H9 (cell line): ENCODE measurements at regions not wholly inside any gene's neighbourhood (a gene's known extent, or its start where the extent isn't known, plus 50 kb on each side); places are given as distances from the start of the nearest gene placed in this dataset.

Experiments used
- DNase-seq: peaks from one replicate; pipeline ENCODE4 v3.0.0-alpha.2; 2017
- H2AFZ ChIP-seq: one replicate; pipeline ENCODE4 v1.6.1; 2013; ENCODE audit warnings: mild to moderate bottlenecking, low read length, control low read depth, moderate library complexity
- H2AK5ac ChIP-seq: 2 replicates; pipeline ENCODE4 v1.6.1; 2013; ENCODE audit warnings: low read length, control low read depth, mixed read lengths; ENCODE audit not compliant: insufficient read length
- H2BK120ac ChIP-seq: one replicate; pipeline ENCODE4 v1.6.1; 2013; ENCODE audit warnings: low read depth, mild to moderate bottlenecking, low read length, control low read depth, inconsistent platforms; ENCODE audit not compliant: poor library complexity, severe bottlenecking
- H2BK12ac ChIP-seq: 2 replicates; pipeline ENCODE4 v1.6.1; 2013; ENCODE audit warnings: low read length, control low read depth, mixed read lengths, low read depth; ENCODE audit not compliant: insufficient read length
- H2BK15ac ChIP-seq: 2 replicates; pipeline ENCODE4 v1.6.1; 2013; ENCODE audit warnings: low read depth, low read length, control low read depth
- H2BK20ac ChIP-seq: one replicate; pipeline ENCODE4 v1.6.1; 2013; ENCODE audit warnings: low read depth, mild to moderate bottlenecking, low read length, control low read depth, inconsistent platforms; ENCODE audit not compliant: poor library complexity, severe bottlenecking
- H2BK5ac ChIP-seq: 2 replicates; pipeline ENCODE4 v1.6.1; 2013; ENCODE audit warnings: low read length, control low read depth, mixed read lengths; ENCODE audit not compliant: insufficient read length
- H3K14ac ChIP-seq: 2 replicates; pipeline ENCODE4 v1.6.1; 2013; ENCODE audit warnings: low read length, control low read depth; ENCODE audit not compliant: insufficient read depth
- H3K18ac ChIP-seq: 2 replicates; pipeline ENCODE4 v1.6.1; 2013; ENCODE audit warnings: low read depth, mild to moderate bottlenecking, mixed read lengths, low read length, control low read depth; ENCODE audit not compliant: insufficient read length
- H3K23ac ChIP-seq: 2 replicates; pipeline ENCODE4 v1.6.1; 2013; ENCODE audit warnings: low read length, control low read depth, mixed read lengths, low read depth; ENCODE audit not compliant: insufficient read length
- H3K23me2 ChIP-seq: 2 replicates; pipeline ENCODE4 v1.6.1; 2013; ENCODE audit warnings: low read depth, mild to moderate bottlenecking, mixed read lengths, low read length, control low read depth; ENCODE audit not compliant: insufficient read length, poor library complexity, severe bottlenecking
- H3K27ac ChIP-seq: 2 replicates; pipeline ENCODE4 v1.5.1; 2013; ENCODE audit warnings: low read length, control low read depth, mixed read lengths, low read depth; ENCODE audit not compliant: insufficient read length
- H3K27me3 ChIP-seq: 2 replicates; pipeline ENCODE4 v1.6.1; 2013; ENCODE audit warnings: low read length, control low read depth, inconsistent platforms; ENCODE audit not compliant: insufficient read depth
- H3K4ac ChIP-seq: 2 replicates; pipeline ENCODE4 v1.6.1; 2013; ENCODE audit warnings: low read depth, mild to moderate bottlenecking, control low read depth, inconsistent platforms, low read length, moderate library complexity
- H3K4me1 ChIP-seq: 2 replicates; pipeline ENCODE4 v1.6.1; 2013; ENCODE audit warnings: low read length, control low read depth, inconsistent platforms; ENCODE audit not compliant: insufficient read depth
- H3K4me2 ChIP-seq: 2 replicates; pipeline ENCODE4 v1.6.1; 2013; ENCODE audit warnings: low read length, control low read depth, mixed read lengths; ENCODE audit not compliant: insufficient read length, insufficient read depth
- H3K56ac ChIP-seq: 2 replicates; pipeline ENCODE4 v1.6.1; 2013; ENCODE audit warnings: low read depth, mild to moderate bottlenecking, mixed read lengths, low read length, control low read depth; ENCODE audit not compliant: insufficient read length
- H3K79me1 ChIP-seq: 2 replicates; pipeline ENCODE4 v1.6.1; 2013; ENCODE audit warnings: low read depth, mild to moderate bottlenecking, moderate library complexity, low read length, control low read depth, inconsistent platforms; ENCODE audit not compliant: insufficient read depth, poor library complexity, severe bottlenecking
- H3K79me2 ChIP-seq: 2 replicates; pipeline ENCODE4 v1.6.1; 2013; ENCODE audit warnings: low read length, control low read depth, inconsistent platforms; ENCODE audit not compliant: insufficient read depth
- H3K9ac ChIP-seq: 2 replicates; pipeline ENCODE4 v1.6.1; 2013; ENCODE audit warnings: low read length, control low read depth, mixed read lengths; ENCODE audit not compliant: insufficient read length; ENCODE audit errors: extremely low read depth
- H3K9me3 ChIP-seq: one replicate; pipeline ENCODE4 v1.6.1; 2013; ENCODE audit warnings: low read depth, low read length, inconsistent platforms; ENCODE audit not compliant: control insufficient read depth
- H3T11ph ChIP-seq: one replicate; pipeline ENCODE4 v1.6.1; 2013; ENCODE audit warnings: mild to moderate bottlenecking, low read length, control low read depth, inconsistent platforms
- H4K20me1 ChIP-seq: one replicate; pipeline ENCODE4 v1.6.1; 2013; ENCODE audit not compliant: control insufficient read depth, insufficient read length, insufficient read depth
- H4K5ac ChIP-seq: 2 replicates; pipeline ENCODE4 v1.6.1; 2013; ENCODE audit warnings: low read depth, mild to moderate bottlenecking, mixed read lengths, low read length, control low read depth; ENCODE audit not compliant: insufficient read length
- H4K8ac ChIP-seq: replicated peaks from 2 replicates; pipeline ENCODE4 v1.6.1; 2013; ENCODE audit warnings: low read length, control low read depth, mixed read lengths, low read depth; ENCODE audit not compliant: insufficient read length
- H4K91ac ChIP-seq: 2 replicates; pipeline ENCODE4 v1.6.1; 2013; ENCODE audit warnings: low read depth, mild to moderate bottlenecking, moderate library complexity, mixed read lengths, low read length, control low read depth; ENCODE audit not compliant: insufficient read length
- H3K27ac Mint-ChIP-seq, 3 experiments: 2 replicates in 2 of 3; 3 replicates in 1 of 3; pipeline ENCODE4 v1.8.0; 2020 to 2021; ENCODE audit warnings: mixed read lengths in 3 of 3, mild to moderate bottlenecking in 1 of 3, moderate library complexity in 1 of 3
- H3K27me3 Mint-ChIP-seq: 2 replicates; pipeline ENCODE4 v1.8.0; 2021; ENCODE audit warnings: low read depth, mild to moderate bottlenecking, moderate library complexity, mixed read lengths
- H3K36me3 Mint-ChIP-seq, 3 experiments: 2 replicates in 2 of 3; 3 replicates in 1 of 3; pipeline ENCODE4 v1.8.0; 2020 to 2021; ENCODE audit warnings: low read depth in 3 of 3, mixed read lengths in 3 of 3; ENCODE audit not compliant: insufficient read depth in 1 of 3
- H3K4me1 Mint-ChIP-seq, 2 experiments: 2 replicates each; pipeline ENCODE4 v1.8.0; 2020; ENCODE audit warnings: mixed read lengths in 2 of 2
- H3K4me3 Mint-ChIP-seq, 2 experiments: 2 replicates in 1 of 2; 3 replicates in 1 of 2; pipeline ENCODE4 v1.8.0; 2020 to 2021; ENCODE audit warnings: mild to moderate bottlenecking in 2 of 2, mixed read lengths in 2 of 2, moderate library complexity in 1 of 2
- H3K9me3 Mint-ChIP-seq, 2 experiments: 2 replicates in 1 of 2; 3 replicates in 1 of 2; pipeline ENCODE4 v1.8.0; 2020; ENCODE audit warnings: mild to moderate bottlenecking in 2 of 2, mixed read lengths in 2 of 2, moderate library complexity in 1 of 2
- WGBS: extraction: QIAGEN DNeasy Blood & Tissue Kit; methylation state at CpG from one replicate; pipeline ENCODE4 v1.1.7; 2013; ENCODE audit warnings: missing lambda C conversion rate, low lambda C conversion rate, mixed read lengths; ENCODE audit not compliant: insufficient read length; ENCODE audit errors: extremely low coverage; 5-methylcytosine and 5-hydroxymethylcytosine counted together
- TF ChIP-seq, protein P1 (sequence below): fragments of 200-600 bp; sonication (generic); conservative IDR thresholded peaks from 3 replicates; pipeline ENCODE4 v1.8.0; 2021; ENCODE audit warnings: antibody characterized with exemption, mild to moderate bottlenecking

DNA sequence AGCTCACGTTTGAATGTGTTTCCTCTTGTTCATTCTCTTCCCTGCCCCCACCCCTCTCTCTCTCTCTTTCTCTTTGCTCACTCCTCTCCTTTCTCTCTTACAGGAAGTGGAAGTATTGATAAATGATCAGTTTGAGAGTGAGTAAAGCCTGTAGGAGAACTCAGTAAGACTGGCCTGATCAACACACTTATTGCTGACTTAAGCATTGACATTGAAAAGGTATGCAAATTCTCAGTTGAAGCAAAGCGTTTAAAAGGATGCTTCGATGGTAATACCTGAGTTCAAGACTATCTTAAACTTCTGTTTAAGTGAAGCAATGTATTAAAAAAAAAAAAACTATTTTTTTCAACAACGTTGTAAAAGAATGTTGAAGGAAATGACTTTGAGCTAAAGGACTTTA, 115.7 kb upstream of the DDX18 start:
- Histone ChIP-seq H3K56ac (no peak overlapping the region), H2BK12ac (no peak overlapping the region), H3K23me2 (no peaks in the 10 kb centered on the region), H2AFZ (no peak overlapping the region), H3K4me2 (no peak overlapping the region), H4K91ac (no peak overlapping the region), H3T11ph (no peak overlapping the region), H3K79me2 (no peaks in the 10 kb centered on the region), H3K27ac (no peak overlapping the region), H4K8ac (no peak overlapping the region), H3K23ac (no peak overlapping the region), H2BK5ac (no peak overlapping the region), H2BK15ac (no peak overlapping the region), H3K4ac (no peak overlapping the region), H2BK120ac (no peak overlapping the region), H3K9me3 (no peaks in the 10 kb centered on the region), H3K4me1 (no peaks in the 10 kb centered on the region), H4K20me1 (no peaks in the 10 kb centered on the region), H2AK5ac (no peak overlapping the region), H3K27me3 (no peaks in the 10 kb centered on the region), H3K79me1 (no peaks in the 10 kb centered on the region), H3K14ac (no peak overlapping the region), H3K9ac (no peak overlapping the region), H4K5ac (no peak overlapping the region), H2BK20ac (no peak overlapping the region), H3K18ac (no peak overlapping the region)
- Mint-ChIP-seq H3K4me1 (peaks cover 4 to 7% of the 10 kb centered on the region in 2 experiments), H3K27ac (no peak overlapping the region), H3K27me3 (no peaks in the 10 kb centered on the region), H3K4me3 (no peak overlapping the region), H3K9me3 (no peaks in the 10 kb centered on the region), H3K36me3 (no peaks in the 10 kb centered on the region)
- DNase-seq: no peak
- WGBS: no CpG with 5 or more reads among the region's 4 CpGs
- TF ChIP-seq, protein P1, sequence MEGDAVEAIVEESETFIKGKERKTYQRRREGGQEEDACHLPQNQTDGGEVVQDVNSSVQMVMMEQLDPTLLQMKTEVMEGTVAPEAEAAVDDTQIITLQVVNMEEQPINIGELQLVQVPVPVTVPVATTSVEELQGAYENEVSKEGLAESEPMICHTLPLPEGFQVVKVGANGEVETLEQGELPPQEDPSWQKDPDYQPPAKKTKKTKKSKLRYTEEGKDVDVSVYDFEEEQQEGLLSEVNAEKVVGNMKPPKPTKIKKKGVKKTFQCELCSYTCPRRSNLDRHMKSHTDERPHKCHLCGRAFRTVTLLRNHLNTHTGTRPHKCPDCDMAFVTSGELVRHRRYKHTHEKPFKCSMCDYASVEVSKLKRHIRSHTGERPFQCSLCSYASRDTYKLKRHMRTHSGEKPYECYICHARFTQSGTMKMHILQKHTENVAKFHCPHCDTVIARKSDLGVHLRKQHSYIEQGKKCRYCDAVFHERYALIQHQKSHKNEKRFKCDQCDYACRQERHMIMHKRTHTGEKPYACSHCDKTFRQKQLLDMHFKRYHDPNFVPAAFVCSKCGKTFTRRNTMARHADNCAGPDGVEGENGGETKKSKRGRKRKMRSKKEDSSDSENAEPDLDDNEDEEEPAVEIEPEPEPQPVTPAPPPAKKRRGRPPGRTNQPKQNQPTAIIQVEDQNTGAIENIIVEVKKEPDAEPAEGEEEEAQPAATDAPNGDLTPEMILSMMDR: no peak
